H1 (cell line): ENCODE measurements at regions not wholly inside any gene's neighbourhood (a gene's known extent, or its start where the extent isn't known, plus 50 kb on each side); places are given as distances from the start of the nearest gene placed in this dataset.

ENCODE experiments used
- CTCF ChIP-seq, 3 experiments: IDR thresholded peaks; 1 replicate in 2 of 3; 2 replicates in 1 of 3; pipeline versions ENCODE4 v1.5.1 to v1.6.1; 2011; ENCODE audit warnings: low read length in 3 of 3, mild to moderate bottlenecking in 3 of 3, inconsistent platforms in 2 of 3, low read depth in 1 of 3, moderate library complexity in 1 of 3; ENCODE audit not compliant: insufficient read depth in 1 of 3; ENCODE audit errors: control extremely low read depth in 1 of 3
- POLR2A ChIP-seq, 2 experiments: IDR thresholded peaks; 1 replicate in 1 of 2; 2 replicates in 1 of 2; pipeline ENCODE4 v1.6.1; 2011; ENCODE audit warnings: low read depth in 2 of 2, low read length in 2 of 2, mild to moderate bottlenecking in 2 of 2; ENCODE audit errors: control extremely low read depth in 1 of 2

GRCh38 chr10:52442576-52442975, 128.5 kb downstream of the DKK1 start:
- TF ChIP-seq CTCF (IDR thresholded peaks at IDR 0.05; ENCODE audit: control extremely low read depth in 1 of 3, insufficient read depth in 1 of 3, low read depth in 1 of 3, low read length in 3 of 3) (no peak), POLR2A (IDR thresholded peaks at IDR 0.05; ENCODE audit: control extremely low read depth in 1 of 2, low read depth in 2 of 2, low read length in 2 of 2) (no peak)
